Activated naive CD8-positive, alpha-beta T cell treated with anti-CD3 and anti-CD28 coated beads, Interleukin-2, amount 50 U/mL, for 24 hours (primary cell): ENCODE measurements at regions not wholly inside any gene's neighbourhood (a gene's known extent, or its start where the extent isn't known, plus 50 kb on each side); places are given as distances from the start of the nearest gene placed in this dataset.

Experiments
- ATAC-seq: fragments of 150-1000 bp; cut with Tn5 transposase; one replicate; pipeline ENCODE4 v1.10.0; 2021
- DNase-seq: peaks from one replicate; pipeline ENCODE4 v3.0.0; 2021
- H3K27ac Mint-ChIP-seq: one replicate; pipeline ENCODE4 v1.8.0; 2021; ENCODE audit warnings: mild to moderate bottlenecking, mixed read lengths
- H3K27me3 Mint-ChIP-seq: one replicate; pipeline ENCODE4 v1.8.0; 2021; ENCODE audit warnings: mixed read lengths
- H3K36me3 Mint-ChIP-seq: one replicate; pipeline ENCODE4 v1.8.0; 2021; ENCODE audit warnings: low read depth, mixed read lengths
- H3K4me1 Mint-ChIP-seq: one replicate; pipeline ENCODE4 v1.8.0; 2021; ENCODE audit warnings: mixed read lengths
- H3K4me3 Mint-ChIP-seq: one replicate; pipeline ENCODE4 v1.8.0; 2021; ENCODE audit warnings: mild to moderate bottlenecking, moderate library complexity, mixed read lengths
- H3K9me3 Mint-ChIP-seq: one replicate; pipeline ENCODE4 v1.8.0; 2021; ENCODE audit warnings: mixed read lengths

DNA sequence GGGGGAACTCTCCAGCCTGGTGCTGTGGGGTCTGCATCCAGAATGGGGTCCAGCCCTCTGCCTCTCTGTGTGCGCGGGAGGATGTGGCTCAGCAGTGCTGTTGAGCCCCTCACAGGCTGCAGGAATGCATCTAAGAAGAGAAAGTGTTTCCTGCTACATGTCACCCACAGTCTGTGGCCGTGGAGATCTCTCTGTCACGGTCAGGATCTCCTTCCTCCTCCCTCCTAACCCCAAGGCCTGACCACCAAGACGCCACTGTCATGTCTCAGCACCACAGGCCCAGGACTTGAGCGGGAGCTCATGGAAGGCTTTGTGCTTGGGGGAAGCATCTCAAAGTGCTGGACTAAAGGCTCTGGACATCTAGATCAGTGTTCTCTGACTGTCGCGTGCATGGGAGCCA lies 90.1 kb downstream of the SREK1 start:
- H3K4me3 Mint-ChIP-seq: no peak overlapping the region
- DNase-seq (no peak), ATAC-seq (no peak)
- peaks cover 5% of the 10 kb centered on the region for H3K27me3 Mint-ChIP-seq
- H3K27ac Mint-ChIP-seq: no peak overlapping the region
- H3K36me3 Mint-ChIP-seq: no peaks in the 10 kb centered on the region
- H3K9me3 Mint-ChIP-seq: no peaks in the 10 kb centered on the region
- H3K4me1 Mint-ChIP-seq: no peaks in the 10 kb centered on the region

DNA sequence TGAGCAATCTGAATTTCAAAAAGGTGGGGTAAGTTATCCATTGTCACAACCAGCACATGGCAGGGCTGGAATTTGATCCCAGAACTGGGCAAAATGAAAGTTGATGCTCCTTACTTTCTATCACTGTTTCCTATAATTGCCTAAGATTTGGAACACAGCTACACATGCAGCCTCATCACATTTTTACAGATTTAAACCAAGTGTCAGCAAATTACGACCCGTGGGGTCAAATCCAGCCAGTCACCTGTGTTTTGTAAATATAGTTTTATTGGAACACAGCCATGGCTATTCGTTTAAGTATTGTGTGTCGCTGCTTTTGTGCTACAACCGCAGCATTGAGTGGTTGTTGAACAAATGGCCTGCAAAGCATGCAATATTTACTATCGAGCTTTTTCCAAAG lies 94.3 kb downstream of the SREK1 start:
- Mint-ChIP-seq H3K9me3 (no peaks in the 10 kb centered on the region), H3K36me3 (no peaks in the 10 kb centered on the region), H3K4me3 (no peak overlapping the region), H3K27ac (no peak overlapping the region), H3K27me3 (peaks cover 5% of the 10 kb centered on the region), H3K4me1 (no peaks in the 10 kb centered on the region)
- ATAC-seq (no peak), DNase-seq (no peak)

DNA sequence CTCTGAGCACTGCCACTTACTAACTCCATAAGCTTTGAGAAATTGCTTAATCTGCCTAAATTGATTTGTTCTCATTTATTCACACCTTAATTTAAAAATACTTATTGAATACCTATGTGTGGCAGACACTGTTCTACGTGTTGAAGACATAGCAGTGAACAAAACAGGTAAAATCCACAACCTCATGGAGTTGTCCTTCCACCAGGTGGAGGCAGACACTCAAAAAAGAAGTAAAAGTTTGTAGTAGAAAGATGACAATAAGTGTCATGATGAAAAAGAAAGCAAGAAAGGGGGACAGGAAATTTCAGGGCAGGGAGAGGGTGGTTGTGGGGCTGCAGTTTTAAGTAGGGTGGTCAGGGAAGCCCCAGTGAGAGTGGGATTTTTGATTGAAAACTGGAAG lies 94.9 kb downstream of the SREK1 start:
- no peak for DNase-seq
- Mint-ChIP-seq H3K4me1 (no peaks in the 10 kb centered on the region), H3K27ac (no peak overlapping the region), H3K4me3 (no peak overlapping the region), H3K9me3 (no peaks in the 10 kb centered on the region), H3K27me3 (peaks cover 5% of the 10 kb centered on the region), H3K36me3 (no peaks in the 10 kb centered on the region)
- no peak for ATAC-seq

DNA sequence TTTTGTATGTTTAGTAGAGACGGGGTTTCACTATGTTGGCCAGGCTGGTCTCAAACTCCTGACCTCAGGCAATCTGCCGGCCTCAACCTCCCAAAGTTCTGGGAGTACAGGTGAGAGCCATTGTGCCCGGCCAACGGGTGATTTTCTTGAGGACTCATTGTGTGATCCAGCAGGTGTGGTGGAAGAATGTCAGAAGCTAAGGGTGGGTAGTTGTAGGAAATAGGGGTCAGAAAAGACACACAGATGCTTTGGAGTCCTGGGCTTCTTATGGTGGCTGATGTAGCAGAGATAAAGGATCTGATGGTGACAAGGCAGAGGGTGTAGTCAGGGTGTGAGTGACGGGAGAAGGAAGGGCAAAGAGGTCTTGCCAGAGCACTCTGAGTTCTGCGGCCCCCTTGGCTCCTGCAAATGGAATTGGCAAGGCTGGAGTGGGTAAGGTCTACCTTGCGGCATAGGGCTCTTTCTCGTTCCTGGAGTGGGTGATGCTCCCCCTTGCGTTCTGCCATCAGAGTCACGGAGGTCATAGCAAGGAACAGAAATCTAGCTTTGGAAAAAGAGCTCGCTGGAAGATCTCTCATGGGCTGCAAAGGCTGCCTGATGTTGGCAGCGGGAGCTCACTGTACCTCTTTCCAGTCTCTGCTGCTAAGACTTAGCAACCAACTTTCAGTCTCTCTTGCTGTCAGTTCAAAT lies 97.2 kb downstream of the SREK1 start:
- Mint-ChIP-seq H3K27ac (no peak overlapping the region), H3K4me3 (no peak overlapping the region)
- no peak for ATAC-seq

DNA sequence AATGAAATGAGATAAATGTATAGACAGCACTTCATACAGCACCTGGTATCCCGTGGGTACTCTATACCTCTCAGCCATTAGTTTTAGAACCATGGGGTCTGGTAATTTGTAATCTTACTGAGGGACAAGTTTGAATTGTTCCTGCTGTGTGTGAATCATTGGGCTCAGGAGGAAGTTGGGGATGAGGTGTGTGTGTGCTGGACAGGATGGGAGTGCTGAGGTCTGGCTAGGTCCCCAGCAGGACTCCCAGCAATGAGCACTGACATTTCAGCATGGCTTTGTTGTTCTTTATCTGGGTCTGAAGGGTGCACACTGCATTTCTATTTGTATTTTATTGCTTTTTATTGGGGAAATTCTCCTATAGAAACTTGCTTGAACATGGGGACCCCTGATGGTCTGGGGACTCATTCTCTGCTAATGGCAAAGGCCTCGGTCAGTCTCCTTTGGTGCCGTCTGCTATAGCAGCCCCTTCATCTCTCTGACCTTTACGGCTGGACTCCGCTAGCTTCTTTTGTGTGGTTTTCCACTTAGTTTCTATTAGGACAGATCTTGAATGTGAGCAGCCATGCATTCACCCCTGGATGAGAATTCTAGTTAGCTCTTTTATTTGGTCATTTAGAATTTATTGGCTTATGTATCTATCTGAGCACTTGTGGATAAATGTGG lies 98.1 kb downstream of the SREK1 start:
- ATAC-seq (no peak), DNase-seq (no peak)
- no peak overlapping the region for H3K27ac Mint-ChIP-seq
- peaks cover 3% of the 10 kb centered on the region for H3K27me3 Mint-ChIP-seq
- no peaks in the 10 kb centered on the region for H3K4me1 Mint-ChIP-seq
- no peaks in the 10 kb centered on the region for H3K36me3 Mint-ChIP-seq
- no peaks in the 10 kb centered on the region for H3K9me3 Mint-ChIP-seq
- no peak overlapping the region for H3K4me3 Mint-ChIP-seq

More for the DNA sequence above, 97.2 kb downstream of the SREK1 start:
- Mint-ChIP-seq H3K9me3 (no peaks in the 10 kb centered on the region), H3K4me1 (no peaks in the 10 kb centered on the region), H3K36me3 (no peaks in the 10 kb centered on the region), H3K27me3 (peaks cover 6% of the 10 kb centered on the region)
- DNase-seq: no peak

DNA sequence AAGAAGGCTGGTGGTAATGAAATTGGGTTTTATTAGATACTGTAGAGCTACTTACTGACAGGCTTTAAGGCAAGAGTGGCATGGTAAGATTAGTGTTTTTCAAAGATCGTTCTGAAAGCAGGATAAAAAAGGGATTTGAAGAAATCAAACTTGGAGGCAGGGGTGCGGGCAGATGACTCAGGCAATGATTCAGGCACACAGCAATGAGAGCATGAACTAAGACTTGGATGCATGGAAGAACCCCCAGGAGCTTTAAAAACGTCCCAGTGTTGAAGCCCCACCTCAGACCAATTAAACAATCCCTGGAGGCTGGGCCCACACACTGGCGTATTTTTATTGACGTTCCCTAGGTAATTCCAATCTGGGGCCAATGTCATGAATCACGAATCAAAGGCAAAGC lies 102.5 kb downstream of the SREK1 start:
- peaks cover 1% of the 10 kb centered on the region for H3K27me3 Mint-ChIP-seq
- ATAC-seq (no peak), DNase-seq (no peak)
- no peaks in the 10 kb centered on the region for H3K4me1 Mint-ChIP-seq
- H3K4me3 Mint-ChIP-seq: no peak overlapping the region
- no peaks in the 10 kb centered on the region for H3K36me3 Mint-ChIP-seq
- no peaks in the 10 kb centered on the region for H3K9me3 Mint-ChIP-seq
- H3K27ac Mint-ChIP-seq: no peak overlapping the region

DNA sequence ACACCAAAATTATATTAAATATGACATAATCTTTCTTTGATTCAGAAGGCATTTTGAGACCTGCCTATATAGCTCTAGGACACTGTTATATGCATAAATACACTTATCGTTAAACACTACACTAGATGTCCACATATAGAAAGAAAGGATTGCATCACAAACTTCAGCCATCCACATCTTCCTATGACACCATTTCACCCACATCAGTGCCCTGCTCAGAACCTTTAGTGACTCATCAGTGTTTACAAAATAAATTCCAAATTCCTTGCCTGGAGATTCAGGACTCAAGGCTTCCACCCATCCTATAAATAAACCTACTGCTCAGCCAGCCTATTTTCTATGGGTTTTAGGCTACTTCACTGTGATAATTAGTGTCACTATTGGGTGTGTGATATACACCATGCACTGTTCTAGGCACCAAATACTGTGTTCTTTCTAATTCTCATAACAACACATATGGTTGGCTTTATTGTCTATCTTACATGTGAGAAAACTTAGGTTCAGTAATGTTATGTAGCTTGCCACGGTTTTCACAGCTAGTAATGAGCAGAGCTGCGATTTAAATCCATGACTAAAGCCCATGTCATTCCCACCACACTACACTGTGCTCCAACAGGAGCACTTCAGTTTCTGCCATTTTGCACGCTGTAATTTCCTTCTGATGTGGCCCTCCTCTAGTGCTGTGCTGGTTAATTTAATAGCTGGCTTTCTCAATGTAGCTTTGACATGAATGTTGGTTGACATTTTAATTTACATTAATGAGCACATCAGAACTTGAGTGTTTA lies 103.3 kb downstream of the SREK1 start:
- no peak overlapping the region for H3K4me3 Mint-ChIP-seq
- no peak overlapping the region for H3K27ac Mint-ChIP-seq
- DNase-seq (no peak), ATAC-seq (no peak)
- H3K36me3 Mint-ChIP-seq: no peaks in the 10 kb centered on the region
- peaks cover 1% of the 10 kb centered on the region for H3K27me3 Mint-ChIP-seq
- H3K9me3 Mint-ChIP-seq: no peaks in the 10 kb centered on the region
- H3K4me1 Mint-ChIP-seq: no peaks in the 10 kb centered on the region

DNA sequence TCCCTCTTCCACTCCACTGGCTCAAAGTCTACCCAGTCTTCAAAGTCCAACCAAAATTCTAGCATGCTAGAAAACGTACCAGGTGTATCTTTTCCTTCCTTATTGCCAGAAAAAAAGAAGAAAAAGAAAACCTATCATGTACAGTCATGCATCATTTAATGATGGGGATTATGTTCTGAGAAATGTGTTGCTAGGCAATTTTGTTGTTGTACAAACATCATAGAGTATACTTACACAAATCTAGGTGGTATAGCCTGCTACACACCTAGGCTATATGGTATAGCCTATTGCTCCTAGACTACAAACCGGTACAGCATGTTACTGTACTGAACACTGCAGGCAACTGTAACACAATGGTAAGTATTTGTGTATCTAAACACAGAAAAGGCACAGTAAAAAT lies 104.8 kb downstream of the SREK1 start:
- no peak overlapping the region for H3K27ac Mint-ChIP-seq
- peaks cover 1% of the 10 kb centered on the region for H3K27me3 Mint-ChIP-seq
- H3K36me3 Mint-ChIP-seq: no peaks in the 10 kb centered on the region
- no peaks in the 10 kb centered on the region for H3K9me3 Mint-ChIP-seq
- H3K4me1 Mint-ChIP-seq: no peaks in the 10 kb centered on the region
- no peak for DNase-seq
- H3K4me3 Mint-ChIP-seq: no peak overlapping the region
- no peak for ATAC-seq

DNA sequence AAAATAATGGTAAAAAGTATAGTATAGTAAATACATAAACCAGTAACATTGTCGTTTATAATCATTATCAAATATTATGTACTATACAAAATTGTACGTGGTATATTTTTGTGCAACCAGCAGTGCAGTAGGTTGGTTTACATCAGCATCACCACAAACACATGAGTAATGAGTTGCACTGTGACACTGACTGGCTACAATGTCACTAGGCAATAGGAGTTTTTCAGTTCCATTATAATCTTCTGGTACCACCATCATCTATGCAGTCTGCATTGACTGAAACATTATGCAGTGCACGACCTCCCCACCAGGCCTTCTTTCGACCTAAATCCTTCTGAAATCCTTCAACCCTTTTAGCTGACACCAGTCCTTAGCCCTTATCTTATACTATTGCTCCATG lies 105.8 kb downstream of the SREK1 start:
- Mint-ChIP-seq H3K27me3 (no peaks in the 10 kb centered on the region), H3K36me3 (no peaks in the 10 kb centered on the region), H3K4me1 (no peaks in the 10 kb centered on the region), H3K27ac (no peak overlapping the region), H3K4me3 (no peak overlapping the region), H3K9me3 (no peaks in the 10 kb centered on the region)
- DNase-seq (no peak), ATAC-seq (no peak)

DNA sequence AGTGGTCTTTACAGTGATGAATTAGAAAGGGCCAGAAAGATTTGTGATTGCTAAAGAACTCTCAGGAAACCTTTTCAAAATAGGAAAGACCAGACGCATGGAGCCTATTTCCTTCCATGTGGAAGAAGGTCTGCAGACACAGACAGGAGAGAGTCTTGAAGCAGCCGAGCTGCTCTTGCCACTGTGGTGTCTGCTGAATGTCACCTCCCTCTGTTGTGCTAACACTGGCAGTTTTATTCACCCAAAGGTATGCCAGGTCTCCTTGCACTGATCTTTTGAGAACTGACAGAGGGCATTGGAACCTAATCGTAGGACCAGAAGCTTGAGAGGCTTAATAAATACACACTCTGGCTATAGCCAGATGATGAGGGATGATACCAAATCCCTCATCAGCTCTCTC lies 108.7 kb downstream of the SREK1 start:
- H3K27ac Mint-ChIP-seq: no peak overlapping the region
- DNase-seq (no peak), ATAC-seq (no peak)
- no peaks in the 10 kb centered on the region for H3K36me3 Mint-ChIP-seq
- H3K27me3 Mint-ChIP-seq: no peaks in the 10 kb centered on the region
- H3K4me1 Mint-ChIP-seq: no peaks in the 10 kb centered on the region
- no peaks in the 10 kb centered on the region for H3K9me3 Mint-ChIP-seq
- no peak overlapping the region for H3K4me3 Mint-ChIP-seq

DNA sequence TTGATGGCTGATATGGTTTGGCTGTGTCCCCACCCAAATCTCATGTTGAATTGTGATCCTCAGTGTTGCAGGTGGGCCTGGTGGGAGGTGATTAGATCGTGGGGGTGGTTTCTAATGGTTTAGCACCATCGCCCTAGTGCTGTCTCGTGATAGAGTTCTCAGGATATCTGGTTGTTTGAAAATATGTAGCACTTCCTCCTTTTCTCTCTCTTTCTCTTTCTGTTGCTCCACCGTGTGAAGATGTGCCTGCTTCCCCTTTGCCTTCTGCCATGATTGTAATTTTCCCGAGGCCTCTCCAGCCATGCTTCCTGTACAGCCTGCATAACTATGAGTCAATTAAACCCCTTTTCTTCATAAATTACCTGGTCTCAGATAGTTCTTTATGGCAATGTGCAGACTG lies 111.6 kb downstream of the SREK1 start:
- no peaks in the 10 kb centered on the region for H3K4me1 Mint-ChIP-seq
- no peaks in the 10 kb centered on the region for H3K9me3 Mint-ChIP-seq
- H3K4me3 Mint-ChIP-seq: no peak overlapping the region
- DNase-seq (no peak), ATAC-seq (no peak)
- H3K27ac Mint-ChIP-seq: no peak overlapping the region
- H3K36me3 Mint-ChIP-seq: no peaks in the 10 kb centered on the region
- H3K27me3 Mint-ChIP-seq: no peaks in the 10 kb centered on the region

DNA sequence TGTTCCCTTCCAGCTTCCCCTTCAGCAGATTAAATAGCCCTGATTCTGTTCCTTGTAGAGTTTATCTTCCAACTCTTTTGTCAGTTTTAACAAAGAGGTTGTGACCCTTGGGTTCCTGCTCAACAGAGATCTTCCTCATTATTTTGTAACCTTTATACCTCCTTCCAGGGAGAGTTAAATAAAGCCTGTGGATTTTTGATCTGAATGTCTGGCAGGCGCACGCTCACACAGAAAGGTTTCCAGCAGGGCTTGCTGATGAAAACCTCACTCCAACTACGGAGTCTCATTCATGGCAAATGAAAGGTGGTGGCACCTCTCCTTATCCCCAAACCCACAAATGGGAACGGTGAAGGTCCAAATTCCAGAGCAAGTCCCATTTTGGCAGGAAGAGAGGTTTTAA lies 129.0 kb downstream of the SREK1 start:
- H3K27me3 Mint-ChIP-seq: peaks cover 1% of the 10 kb centered on the region
- H3K4me3 Mint-ChIP-seq: no peak overlapping the region
- DNase-seq: no peak
- H3K27ac Mint-ChIP-seq: no peak overlapping the region
- H3K9me3 Mint-ChIP-seq: no peaks in the 10 kb centered on the region
- no peaks in the 10 kb centered on the region for H3K36me3 Mint-ChIP-seq
- no peaks in the 10 kb centered on the region for H3K4me1 Mint-ChIP-seq
- ATAC-seq: no peak

DNA sequence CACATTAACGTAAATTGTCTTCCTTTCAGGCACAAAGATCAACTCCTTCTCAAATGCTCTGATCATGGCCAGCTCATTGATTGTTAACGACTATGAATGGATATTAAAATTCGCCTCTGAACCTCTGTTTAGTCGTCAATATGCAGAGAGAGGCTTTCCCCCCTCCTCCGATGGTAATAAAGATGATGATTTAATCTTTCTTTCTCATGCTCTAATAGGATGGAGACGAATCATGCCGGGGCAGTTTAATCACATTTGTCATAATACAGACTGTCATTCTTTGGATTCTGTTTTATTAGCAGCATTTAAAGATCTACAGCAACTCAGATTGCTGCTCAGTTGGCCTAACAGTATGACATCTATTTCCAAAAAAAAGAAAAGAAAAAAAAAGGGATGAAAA lies 132.9 kb downstream of the SREK1 start:
- ATAC-seq: no peak
- Mint-ChIP-seq H3K4me1 (peaks cover 2% of the 10 kb centered on the region), H3K4me3 (no peak overlapping the region), H3K9me3 (no peaks in the 10 kb centered on the region), H3K36me3 (no peaks in the 10 kb centered on the region), H3K27me3 (peaks cover 6% of the 10 kb centered on the region), H3K27ac (no peak overlapping the region)
- DNase-seq: no peak

DNA sequence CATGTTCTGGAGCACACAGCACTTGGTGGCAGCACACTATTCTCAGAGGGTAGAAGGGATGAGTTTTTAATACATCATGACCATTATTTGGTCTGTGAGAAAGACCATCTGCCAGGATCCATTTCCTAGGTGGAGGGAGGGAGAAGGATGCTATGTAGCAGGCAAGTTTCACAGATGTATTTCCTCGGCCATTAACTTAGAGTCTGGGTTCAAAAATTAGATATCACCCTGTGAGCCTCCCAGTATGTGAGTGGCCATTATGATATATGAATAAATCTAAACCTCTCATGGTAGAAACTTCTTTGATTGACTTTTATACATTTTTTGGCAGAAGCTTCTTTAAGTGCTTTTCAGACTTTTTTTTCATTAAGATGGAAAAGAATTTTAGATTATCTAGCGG lies 133.9 kb downstream of the SREK1 start:
- H3K27ac Mint-ChIP-seq: no peak overlapping the region
- peaks cover 2% of the 10 kb centered on the region for H3K4me1 Mint-ChIP-seq
- H3K36me3 Mint-ChIP-seq: no peaks in the 10 kb centered on the region
- DNase-seq (no peak), ATAC-seq (no peak)
- H3K4me3 Mint-ChIP-seq: no peak overlapping the region
- H3K27me3 Mint-ChIP-seq: peaks cover 6% of the 10 kb centered on the region
- no peaks in the 10 kb centered on the region for H3K9me3 Mint-ChIP-seq

DNA sequence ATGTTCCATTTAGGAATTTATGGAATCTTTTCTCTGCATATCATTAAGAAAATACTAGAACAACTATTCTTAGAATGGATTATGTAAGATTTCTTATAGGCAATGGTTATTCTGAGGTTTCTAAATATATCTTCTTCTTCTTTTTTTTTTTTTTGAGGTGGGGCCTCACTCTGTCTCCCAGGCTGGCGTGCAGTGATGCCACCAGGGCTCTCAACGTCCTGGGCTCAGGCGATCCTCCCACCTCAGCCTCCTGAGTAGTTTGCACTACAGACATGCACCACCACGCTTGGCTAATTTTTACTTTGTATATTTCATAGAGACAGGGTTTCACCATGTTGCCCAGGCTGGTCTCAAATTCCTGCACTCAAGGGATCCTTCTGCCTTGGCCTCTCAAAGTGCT lies 137.2 kb downstream of the SREK1 start:
- Mint-ChIP-seq H3K4me1 (peaks cover 2% of the 10 kb centered on the region), H3K4me3 (no peak overlapping the region), H3K9me3 (no peaks in the 10 kb centered on the region), H3K27ac (no peak overlapping the region), H3K36me3 (no peaks in the 10 kb centered on the region), H3K27me3 (peaks cover 4% of the 10 kb centered on the region)
- no peak for DNase-seq
- ATAC-seq: no peak
